Immature natural killer cell (primary cell): ENCODE measurements at regions not wholly inside any gene's neighbourhood (a gene's known extent, or its start where the extent isn't known, plus 50 kb on each side); places are given as distances from the start of the nearest gene placed in this dataset.

Experiments used
- DNase-seq, 3 donors: peaks; one replicate each; pipeline ENCODE4 v3.0.0; 2022; ENCODE audit warnings: mixed read lengths in 1 of 3
- H3K27ac Mint-ChIP-seq, 6 donors: one replicate each; pipeline ENCODE4 v1.8.0; 2020; ENCODE audit warnings: mixed read lengths in 6 of 6, mild to moderate bottlenecking in 5 of 6, inconsistent platforms in 4 of 6, moderate library complexity in 3 of 6
- H3K27me3 Mint-ChIP-seq, 3 donors: one replicate each; pipeline ENCODE4 v1.8.0; 2020 to 2021; ENCODE audit warnings: low read depth in 3 of 3, mild to moderate bottlenecking in 3 of 3, mixed read lengths in 3 of 3, moderate library complexity in 3 of 3, inconsistent platforms in 1 of 3
- H3K36me3 Mint-ChIP-seq, 3 donors: one replicate each; pipeline ENCODE4 v1.8.0; 2020; ENCODE audit warnings: mixed read lengths in 3 of 3, inconsistent platforms in 2 of 3, mild to moderate bottlenecking in 2 of 3
- H3K4me1 Mint-ChIP-seq, 2 donors: one replicate each; pipeline ENCODE4 v1.8.0; 2020; ENCODE audit warnings: inconsistent platforms in 2 of 2, mild to moderate bottlenecking in 2 of 2, mixed read lengths in 2 of 2, moderate library complexity in 1 of 2
- H3K4me3 Mint-ChIP-seq, 5 donors: one replicate each; pipeline ENCODE4 v1.8.0; 2020; ENCODE audit warnings: mild to moderate bottlenecking in 5 of 5, mixed read lengths in 5 of 5, inconsistent platforms in 3 of 5, moderate library complexity in 3 of 5
- H3K9me3 Mint-ChIP-seq, 6 donors: one replicate each; pipeline ENCODE4 v1.8.0; 2020; ENCODE audit warnings: mild to moderate bottlenecking in 6 of 6, mixed read lengths in 6 of 6, inconsistent platforms in 4 of 6, moderate library complexity in 3 of 6

- no peak for DNase-seq
- Mint-ChIP-seq H3K9me3 (peaks cover 3 to 30% (median 16%) of the 10 kb centered on the region in 6 donors), H3K4me3 (no peak overlapping the region), H3K36me3 (peaks cover 0 to 4% (median 0%) of the 10 kb centered on the region in 3 donors), H3K4me1 (no peaks in the 10 kb centered on the region), H3K27me3 (no peaks in the 10 kb centered on the region), H3K27ac (no peak overlapping the region)
Observed at GRCh38 chr20:55186228-55186627, 710.8 kb downstream of the DOK5 start.

- H3K36me3 Mint-ChIP-seq = no peaks in the 10 kb centered on the region
- H3K9me3 Mint-ChIP-seq = peaks cover 4 to 29% (median 7%) of the 10 kb centered on the region in 6 donors
- H3K27me3 Mint-ChIP-seq = peaks cover 0 to 4% (median 0%) of the 10 kb centered on the region in 3 donors
- no peak overlapping the region for H3K27ac Mint-ChIP-seq
- no peak overlapping the region for H3K4me3 Mint-ChIP-seq
- no peaks in the 10 kb centered on the region for H3K4me1 Mint-ChIP-seq
- DNase-seq = no peak
Observed at GRCh38 chr20:55175081-55175480, 699.7 kb downstream of the DOK5 start.

- no peaks in the 10 kb centered on the region for H3K4me1 Mint-ChIP-seq
- H3K9me3 Mint-ChIP-seq = peaks cover 4 to 24% (median 6%) of the 10 kb centered on the region in 6 donors
- H3K27me3 Mint-ChIP-seq = peaks cover 0 to 4% (median 0%) of the 10 kb centered on the region in 3 donors
- no peak overlapping the region for H3K4me3 Mint-ChIP-seq
- no peak overlapping the region for H3K27ac Mint-ChIP-seq
- DNase-seq = no peak
- no peaks in the 10 kb centered on the region for H3K36me3 Mint-ChIP-seq
Observed at GRCh38 chr20:55174635-55175034, 699.2 kb downstream of the DOK5 start.

DNA sequence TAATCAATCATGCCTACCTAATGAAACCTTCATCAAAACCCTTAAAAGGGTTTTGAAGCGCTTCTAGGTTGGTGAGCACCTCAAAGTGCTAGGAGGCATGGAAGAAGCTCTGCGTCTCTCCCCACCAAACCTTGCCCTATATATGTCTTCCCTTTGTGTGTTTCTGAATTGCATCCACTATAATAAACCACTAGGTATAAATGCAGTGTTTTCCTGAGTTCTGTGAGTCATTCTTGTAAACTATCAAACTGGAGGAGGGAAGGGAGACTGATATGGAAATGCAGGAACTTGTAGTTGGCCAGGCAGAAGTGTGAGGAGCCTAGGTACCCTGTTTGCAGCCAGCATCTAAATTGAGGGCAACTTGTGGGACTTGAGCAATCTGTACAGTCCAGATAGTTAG is 698.8 kb downstream of the DOK5 start:
- no peaks in the 10 kb centered on the region for H3K36me3 Mint-ChIP-seq
- H3K4me1 Mint-ChIP-seq = no peaks in the 10 kb centered on the region
- H3K27me3 Mint-ChIP-seq = peaks cover 0 to 4% (median 0%) of the 10 kb centered on the region in 3 donors
- H3K27ac Mint-ChIP-seq = no peak overlapping the region
- no peak overlapping the region for H3K4me3 Mint-ChIP-seq
- peaks cover 4 to 24% (median 6%) of the 10 kb centered on the region in 6 donors for H3K9me3 Mint-ChIP-seq
- DNase-seq = no peak

DNA sequence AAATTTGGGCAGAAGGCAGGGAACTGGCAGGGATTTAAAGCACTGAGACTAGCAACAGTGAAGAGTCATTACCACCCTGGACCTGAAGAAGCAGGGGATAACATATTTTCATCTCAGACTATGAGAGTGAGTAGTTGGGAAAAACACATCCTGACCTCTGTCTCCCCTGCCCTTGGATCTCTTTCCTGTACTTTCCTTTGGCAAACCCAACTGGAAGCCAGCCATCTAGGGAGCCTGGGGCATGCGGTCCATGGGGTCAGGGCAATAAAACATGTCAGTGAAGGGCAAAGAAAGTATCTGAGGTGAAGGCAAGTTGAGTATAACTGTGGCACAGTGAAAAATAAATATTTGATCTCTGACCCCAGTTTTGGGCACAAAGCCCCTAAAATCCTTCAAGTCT is 698.2 kb downstream of the DOK5 start:
- DNase-seq = no peak
- Mint-ChIP-seq H3K9me3 (peaks cover 4 to 22% (median 6%) of the 10 kb centered on the region in 6 donors), H3K27me3 (peaks cover 0 to 4% (median 0%) of the 10 kb centered on the region in 3 donors), H3K4me3 (no peak overlapping the region), H3K27ac (no peak overlapping the region), H3K4me1 (no peaks in the 10 kb centered on the region), H3K36me3 (no peaks in the 10 kb centered on the region)

GRCh38 chr20:55172310-55173002 is 697.1 kb downstream of the DOK5 start:
- Mint-ChIP-seq H3K4me1 (no peaks in the 10 kb centered on the region), H3K36me3 (no peaks in the 10 kb centered on the region), H3K9me3 (peaks cover 3 to 16% (median 6%) of the 10 kb centered on the region in 6 donors), H3K27ac (no peak overlapping the region), H3K27me3 (peaks cover 0 to 4% (median 0%) of the 10 kb centered on the region in 3 donors), H3K4me3 (no peak overlapping the region)
- no peak for DNase-seq

DNA sequence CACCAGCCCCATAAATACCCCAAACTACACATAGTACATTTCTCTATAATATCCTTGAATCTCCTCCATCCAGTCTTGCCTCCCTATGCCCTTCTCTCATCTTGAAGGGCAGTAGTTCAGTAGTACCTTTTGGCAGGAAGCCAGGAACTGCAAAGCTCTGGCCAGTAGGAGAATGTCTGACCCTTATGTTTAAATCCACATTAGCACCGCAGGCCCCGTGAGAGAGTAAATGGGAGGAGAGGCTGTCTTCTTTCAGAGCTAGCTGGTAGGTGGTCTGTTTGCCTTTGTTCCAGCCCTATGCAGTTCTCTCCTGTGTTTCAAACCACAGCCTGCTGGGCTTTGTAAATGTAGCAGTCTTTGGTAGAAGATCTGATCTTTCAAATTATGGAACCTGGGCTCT is 690.7 kb downstream of the DOK5 start:
- H3K27me3 Mint-ChIP-seq = peaks cover 0 to 2% (median 0%) of the 10 kb centered on the region in 3 donors
- no peaks in the 10 kb centered on the region for H3K36me3 Mint-ChIP-seq
- no peaks in the 10 kb centered on the region for H3K4me1 Mint-ChIP-seq
- no peak for DNase-seq
- H3K9me3 Mint-ChIP-seq = peaks cover 6 to 32% (median 8%) of the 10 kb centered on the region in 6 donors
- H3K4me3 Mint-ChIP-seq = no peak overlapping the region
- no peak overlapping the region for H3K27ac Mint-ChIP-seq

DNA sequence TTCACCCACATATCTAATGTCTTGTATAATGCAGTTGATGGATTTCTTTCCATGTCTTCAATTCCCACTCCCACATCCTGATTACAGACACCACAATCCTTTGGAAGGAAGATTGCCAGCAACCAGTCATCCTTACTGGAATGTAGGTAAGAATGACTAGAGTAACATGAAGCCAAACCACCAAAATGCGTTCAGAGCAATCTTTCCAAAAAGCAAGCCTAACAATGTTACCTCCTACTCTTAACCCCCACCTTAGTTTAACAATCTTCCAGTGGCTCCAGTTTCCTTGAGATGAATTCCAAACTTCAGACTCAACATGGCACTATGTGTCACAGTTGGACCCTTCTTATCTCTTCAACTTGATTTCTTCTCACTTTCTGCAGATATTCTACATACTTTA is 685.6 kb downstream of the DOK5 start:
- Mint-ChIP-seq H3K4me3 (no peak overlapping the region), H3K9me3 (peaks cover 2 to 34% (median 12%) of the 10 kb centered on the region in 6 donors), H3K27me3 (peaks cover 0 to 4% (median 0%) of the 10 kb centered on the region in 3 donors), H3K36me3 (no peaks in the 10 kb centered on the region), H3K27ac (no peak overlapping the region), H3K4me1 (no peaks in the 10 kb centered on the region)
- no peak for DNase-seq

- Mint-ChIP-seq H3K27me3 (peaks cover 0 to 4% (median 0%) of the 10 kb centered on the region in 3 donors), H3K27ac (no peak overlapping the region), H3K9me3 (peaks cover 2 to 34% (median 13%) of the 10 kb centered on the region in 6 donors), H3K4me3 (no peak overlapping the region), H3K4me1 (no peaks in the 10 kb centered on the region), H3K36me3 (no peaks in the 10 kb centered on the region)
- DNase-seq = no peak
Observed at GRCh38 chr20:55160037-55160436, 684.6 kb downstream of the DOK5 start.

- Mint-ChIP-seq H3K9me3 (peaks cover 2 to 28% (median 14%) of the 10 kb centered on the region in 6 donors), H3K27me3 (peaks cover 0 to 4% (median 0%) of the 10 kb centered on the region in 3 donors), H3K4me3 (no peak overlapping the region), H3K27ac (no peak overlapping the region), H3K36me3 (no peaks in the 10 kb centered on the region), H3K4me1 (no peaks in the 10 kb centered on the region)
- no peak for DNase-seq
Observed at GRCh38 chr20:55159230-55159629, 683.8 kb downstream of the DOK5 start.

DNA sequence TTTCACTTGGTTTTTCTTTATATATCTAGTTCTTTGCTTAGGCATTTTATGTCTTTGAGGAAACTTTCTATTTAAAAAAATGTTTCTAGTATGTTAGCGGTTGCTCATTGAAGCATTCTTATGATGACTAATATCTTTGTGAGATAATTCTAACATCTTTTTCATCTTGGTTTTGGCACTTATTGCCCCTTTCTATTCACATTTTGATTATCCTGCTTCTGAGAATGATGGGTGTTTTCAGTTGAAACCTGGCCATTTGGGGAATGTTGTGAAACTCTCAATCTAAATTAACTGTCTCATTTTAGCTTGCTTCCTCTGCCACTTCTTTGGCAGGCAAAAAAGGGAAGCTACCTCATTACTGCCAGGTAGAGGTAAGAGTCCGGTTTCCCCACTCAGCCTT is 683.1 kb downstream of the DOK5 start:
- Mint-ChIP-seq H3K4me3 (no peak overlapping the region), H3K27me3 (peaks cover 0 to 4% (median 0%) of the 10 kb centered on the region in 3 donors), H3K9me3 (peaks cover 3 to 25% (median 15%) of the 10 kb centered on the region in 6 donors), H3K4me1 (no peaks in the 10 kb centered on the region), H3K36me3 (no peaks in the 10 kb centered on the region), H3K27ac (no peak overlapping the region)
- DNase-seq = no peak

- Mint-ChIP-seq H3K9me3 (peaks cover 3 to 19% (median 10%) of the 10 kb centered on the region in 6 donors), H3K27me3 (peaks cover 0 to 4% (median 0%) of the 10 kb centered on the region in 3 donors), H3K27ac (no peak overlapping the region), H3K4me3 (no peak overlapping the region), H3K4me1 (no peaks in the 10 kb centered on the region), H3K36me3 (no peaks in the 10 kb centered on the region)
- DNase-seq = no peak
Observed at GRCh38 chr20:55155360-55155759, 680.0 kb downstream of the DOK5 start.

- H3K27ac Mint-ChIP-seq = no peak overlapping the region
- no peaks in the 10 kb centered on the region for H3K36me3 Mint-ChIP-seq
- peaks cover 0 to under 1% (median 0%) of the 10 kb centered on the region in 3 donors for H3K27me3 Mint-ChIP-seq
- H3K9me3 Mint-ChIP-seq = peaks cover 1 to 19% (median 8%) of the 10 kb centered on the region in 6 donors
- H3K4me1 Mint-ChIP-seq = no peaks in the 10 kb centered on the region
- DNase-seq = no peak
- H3K4me3 Mint-ChIP-seq = no peak overlapping the region
Observed at GRCh38 chr20:55153001-55153645, 677.7 kb downstream of the DOK5 start.

DNA sequence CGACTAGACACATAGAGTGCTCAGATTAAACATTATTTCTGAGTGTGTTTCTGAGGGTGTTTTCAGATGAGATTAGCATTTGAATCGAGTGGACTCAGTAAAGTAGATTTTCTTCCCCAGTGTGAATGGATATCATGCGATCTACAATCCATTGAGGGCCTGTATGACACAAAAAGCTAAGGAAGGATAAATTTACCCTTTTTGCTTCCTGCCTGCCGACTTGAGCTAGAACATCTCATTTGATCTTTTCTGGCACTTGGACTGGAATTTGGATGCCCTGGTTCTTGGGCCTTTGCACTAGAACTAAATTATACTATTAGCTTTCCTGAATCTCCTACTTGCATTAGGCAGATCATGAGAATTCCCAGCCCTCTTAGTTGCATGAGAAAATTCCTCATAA is 675.8 kb downstream of the DOK5 start:
- Mint-ChIP-seq H3K36me3 (no peaks in the 10 kb centered on the region), H3K4me3 (no peak overlapping the region), H3K27me3 (no peaks in the 10 kb centered on the region), H3K9me3 (peaks cover 2 to 13% (median 6%) of the 10 kb centered on the region in 6 donors), H3K27ac (no peak overlapping the region), H3K4me1 (no peaks in the 10 kb centered on the region)
- no peak for DNase-seq
